ENCODE measurements at regions not wholly inside any gene's neighbourhood (a gene's known extent, or its start where the extent isn't known, plus 50 kb on each side); places are given as distances from the start of the nearest gene placed in this dataset.

DNA sequence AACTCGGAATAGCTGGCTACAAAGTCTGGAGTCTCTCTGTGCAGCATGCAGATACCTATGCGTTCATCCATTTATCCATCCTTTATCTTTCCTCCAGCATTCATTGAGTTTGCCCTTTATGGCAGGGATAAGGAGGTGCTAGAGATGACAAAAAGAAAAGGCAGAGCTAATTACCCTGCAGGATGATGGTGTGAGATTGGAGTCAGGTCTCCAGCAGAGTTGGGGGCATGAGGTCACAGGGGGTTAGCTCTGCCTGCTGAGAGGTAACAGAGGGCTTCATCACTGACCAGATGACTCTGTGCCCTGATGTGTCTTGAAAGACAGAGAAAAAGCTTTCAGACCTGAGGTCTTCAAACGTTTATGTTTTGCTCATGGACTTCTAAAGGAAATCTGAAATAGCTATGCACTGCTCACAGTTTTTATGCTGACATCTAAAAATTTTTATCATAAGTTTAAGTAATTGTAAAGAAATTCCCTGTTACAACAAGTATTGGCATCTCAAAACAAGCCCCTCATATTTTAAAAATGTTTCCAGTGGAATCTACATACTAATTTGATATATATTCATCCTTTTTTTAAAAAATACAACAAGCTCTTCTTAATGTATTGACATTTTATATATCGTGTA is 132.3 kb upstream of the ANKRD28 start:
- TF ChIP-seq, protein P1, sequence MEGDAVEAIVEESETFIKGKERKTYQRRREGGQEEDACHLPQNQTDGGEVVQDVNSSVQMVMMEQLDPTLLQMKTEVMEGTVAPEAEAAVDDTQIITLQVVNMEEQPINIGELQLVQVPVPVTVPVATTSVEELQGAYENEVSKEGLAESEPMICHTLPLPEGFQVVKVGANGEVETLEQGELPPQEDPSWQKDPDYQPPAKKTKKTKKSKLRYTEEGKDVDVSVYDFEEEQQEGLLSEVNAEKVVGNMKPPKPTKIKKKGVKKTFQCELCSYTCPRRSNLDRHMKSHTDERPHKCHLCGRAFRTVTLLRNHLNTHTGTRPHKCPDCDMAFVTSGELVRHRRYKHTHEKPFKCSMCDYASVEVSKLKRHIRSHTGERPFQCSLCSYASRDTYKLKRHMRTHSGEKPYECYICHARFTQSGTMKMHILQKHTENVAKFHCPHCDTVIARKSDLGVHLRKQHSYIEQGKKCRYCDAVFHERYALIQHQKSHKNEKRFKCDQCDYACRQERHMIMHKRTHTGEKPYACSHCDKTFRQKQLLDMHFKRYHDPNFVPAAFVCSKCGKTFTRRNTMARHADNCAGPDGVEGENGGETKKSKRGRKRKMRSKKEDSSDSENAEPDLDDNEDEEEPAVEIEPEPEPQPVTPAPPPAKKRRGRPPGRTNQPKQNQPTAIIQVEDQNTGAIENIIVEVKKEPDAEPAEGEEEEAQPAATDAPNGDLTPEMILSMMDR (IDR thresholded peaks at IDR 0.05): no peak
- TF ChIP-seq POLR2A (IDR thresholded peaks at IDR 0.05): no peak
